A204.1 (cell line): ENCODE measurements at regions not wholly inside any gene's neighbourhood (a gene's known extent, or its start where the extent isn't known, plus 50 kb on each side); places are given as distances from the start of the nearest gene placed in this dataset.

Experiments used
- FAIRE-seq: peaks from 2 replicates; lab custom pipeline; 2012; peaks lifted over from hg19 to GRCh38; lab: Jason Lieb, UNC

DNA sequence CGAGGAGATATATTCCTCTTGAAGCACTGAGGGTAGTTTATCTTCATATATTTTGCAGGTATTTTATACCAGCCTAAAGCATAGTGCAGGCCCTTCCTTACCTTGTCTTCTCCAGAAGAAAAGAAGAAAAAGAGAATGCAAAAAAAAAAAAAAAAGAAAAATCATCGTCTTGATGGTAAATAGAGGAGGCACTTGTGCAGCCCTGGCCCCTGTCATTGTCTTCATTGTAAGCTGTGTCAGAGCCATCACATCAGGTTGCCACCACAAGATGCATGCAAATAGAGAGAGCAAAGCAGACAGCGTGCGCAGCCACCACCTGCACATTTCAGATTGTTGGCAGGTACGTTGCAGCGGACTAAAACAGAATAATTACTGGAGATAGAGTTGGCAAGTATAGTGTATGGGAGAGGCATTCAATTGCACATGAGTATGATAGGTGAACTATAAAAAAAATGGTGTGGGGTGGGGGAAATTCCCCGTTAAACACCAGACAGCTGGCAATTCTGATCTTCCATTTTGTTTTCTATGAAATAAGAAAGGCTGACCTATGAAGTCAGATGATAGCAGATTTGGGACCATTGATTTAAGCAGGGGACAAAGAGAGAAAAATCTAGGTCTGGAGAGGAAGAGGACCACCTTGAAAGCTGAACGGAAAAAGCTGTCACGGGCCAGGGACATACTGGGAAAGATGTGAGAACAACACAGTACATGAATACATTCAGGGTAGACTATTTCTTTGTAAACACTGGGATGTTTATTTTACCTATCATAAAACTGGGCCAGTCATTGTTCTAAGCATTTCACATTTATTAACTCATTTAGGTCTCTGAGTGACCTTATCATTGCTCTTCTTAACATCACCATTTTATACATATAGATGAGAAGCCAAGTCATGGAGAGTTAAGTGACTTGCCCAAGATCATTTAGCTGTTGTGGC lies 306.3 kb upstream of the SP8 start:
- no peak for FAIRE-seq

DNA sequence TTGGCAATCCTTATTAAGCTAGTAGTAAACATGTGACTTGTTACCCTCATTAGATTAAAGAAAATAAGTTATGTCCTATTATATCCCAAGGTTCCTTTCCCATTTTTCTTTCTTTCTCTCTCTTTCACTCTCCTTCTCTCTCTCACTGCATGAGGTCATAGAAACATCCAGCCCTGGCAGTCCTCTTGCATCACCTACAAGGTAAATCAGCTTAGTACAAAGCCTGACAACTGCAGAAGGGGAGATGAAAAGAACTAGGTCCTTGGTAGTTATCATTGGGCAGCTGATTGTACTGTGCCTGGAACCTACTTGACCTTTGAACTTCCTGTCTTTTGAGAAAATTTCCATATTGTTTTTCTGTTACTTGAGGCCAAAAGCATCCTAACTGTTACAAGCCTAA lies 307.9 kb upstream of the SP8 start:
- FAIRE-seq: no peak

GRCh38 chr7:21099432-21099831 lies 312.7 kb upstream of the SP8 start:
- no peak for FAIRE-seq

DNA sequence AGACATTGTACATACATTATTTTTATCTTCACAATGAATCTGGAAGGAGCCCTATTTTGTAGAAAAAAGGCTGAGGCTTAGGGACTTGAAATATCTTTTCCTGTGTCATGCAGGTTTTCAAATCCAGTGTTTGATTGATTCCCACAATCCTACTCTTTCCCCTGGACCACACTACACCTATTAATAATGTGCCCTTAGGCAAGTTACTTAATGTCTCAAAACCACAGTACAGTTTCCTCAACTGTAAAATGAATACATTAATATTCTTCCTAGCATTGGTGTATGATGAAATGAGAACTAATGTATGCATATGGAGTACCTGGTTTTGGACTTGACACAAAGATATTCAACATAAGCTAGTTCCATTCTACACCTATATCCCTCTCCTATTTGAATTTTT lies 313.3 kb upstream of the SP8 start:
- FAIRE-seq: no peak

DNA sequence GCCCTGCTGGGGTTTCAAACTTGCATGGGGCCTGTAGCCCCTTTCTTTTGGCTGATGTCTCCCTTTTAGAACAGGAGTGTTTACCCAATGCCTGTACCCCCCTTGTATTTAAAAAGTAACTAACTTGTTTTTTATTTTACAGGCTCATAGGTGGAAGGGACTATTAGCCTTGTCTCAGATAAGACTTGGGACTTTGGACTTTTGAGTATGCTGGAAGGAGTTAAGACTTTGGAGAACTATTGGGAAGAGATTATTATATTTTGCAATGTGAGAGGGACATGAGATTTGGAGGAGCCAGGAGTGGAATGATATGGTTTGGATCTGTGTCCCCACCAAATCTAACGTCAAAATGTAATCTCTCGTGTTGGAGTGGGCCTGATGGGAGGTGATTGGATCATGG lies 314.9 kb upstream of the SP8 start:
- FAIRE-seq: no peak

DNA sequence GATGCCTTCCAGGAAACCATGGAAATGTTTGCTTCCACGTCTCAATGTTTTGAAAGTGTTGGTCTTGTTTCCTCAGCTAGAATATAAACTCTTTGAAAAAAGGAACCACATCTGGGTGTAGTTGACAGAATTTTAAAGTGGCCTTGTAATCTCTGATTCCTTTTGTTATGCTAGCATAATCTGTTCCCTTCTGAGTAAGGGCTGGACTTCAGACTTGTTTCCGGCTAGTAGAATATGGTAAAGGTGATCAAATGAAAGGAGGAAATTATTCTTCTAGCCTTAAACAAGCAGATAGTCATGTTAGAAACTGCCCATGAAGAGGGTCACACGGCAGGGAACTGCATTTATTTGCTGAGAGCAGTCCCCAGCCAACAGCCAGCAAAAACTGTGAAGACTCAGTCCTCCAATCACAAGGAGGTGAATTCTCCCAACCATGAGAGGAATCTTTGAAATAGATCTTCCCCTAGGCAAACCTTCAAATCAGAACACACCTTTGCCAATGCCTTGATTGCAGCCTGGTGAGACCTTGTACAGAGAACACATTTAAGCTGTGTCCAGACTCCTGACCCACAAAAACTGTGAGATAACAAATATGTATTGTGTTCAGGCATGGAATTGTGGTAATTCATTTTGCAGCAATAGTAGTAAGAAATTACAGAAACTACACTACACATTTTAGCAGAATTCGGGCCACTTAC lies 316.9 kb upstream of the SP8 start:
- FAIRE-seq: no peak

GRCh38 chr7:21104124-21104500 lies 317.4 kb upstream of the SP8 start:
- FAIRE-seq: no peak

DNA sequence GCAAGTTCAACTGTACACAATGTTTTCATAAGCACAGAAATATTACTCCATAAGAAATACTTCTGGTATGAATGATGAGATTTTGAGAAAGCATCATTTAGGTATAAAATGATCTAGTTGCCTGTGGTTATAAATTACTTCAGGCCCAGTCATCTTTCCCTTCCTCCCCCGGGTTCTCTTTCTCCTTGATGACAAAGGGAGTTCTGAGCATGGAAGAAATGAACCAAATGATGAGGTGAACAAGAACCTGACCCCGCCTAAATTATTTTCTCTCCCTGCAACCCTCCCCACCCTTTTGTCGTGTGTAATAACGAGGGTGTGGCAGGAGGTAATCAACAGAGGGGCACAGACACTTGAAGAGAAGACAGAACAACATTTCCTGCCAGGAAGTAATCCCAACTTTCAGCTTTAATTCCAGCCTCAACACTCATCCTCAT lies 319.6 kb upstream of the SP8 start:
- no peak for FAIRE-seq

DNA sequence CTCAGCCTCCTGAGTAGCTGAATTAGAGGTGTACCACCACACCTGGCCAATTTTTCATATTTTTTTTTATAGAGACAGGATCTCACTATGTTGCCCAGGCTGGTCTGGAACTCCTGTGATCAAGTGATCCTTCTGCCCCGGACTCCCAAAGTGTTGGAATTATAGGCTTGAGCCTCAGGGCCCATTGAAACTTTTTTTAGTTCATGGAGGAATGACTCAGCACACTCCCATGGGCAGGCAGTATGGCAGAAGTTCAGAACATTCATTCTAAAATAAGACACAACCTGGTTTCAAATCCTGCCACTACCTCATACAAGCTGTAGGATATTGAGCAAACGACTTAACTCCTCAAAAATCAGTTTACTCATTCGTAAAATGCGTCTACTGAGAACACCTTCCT lies 320.4 kb upstream of the SP8 start:
- FAIRE-seq: no peak

GRCh38 chr7:21108182-21108581 lies 319.7 kb upstream of the SP4 start:
- no peak for FAIRE-seq

DNA sequence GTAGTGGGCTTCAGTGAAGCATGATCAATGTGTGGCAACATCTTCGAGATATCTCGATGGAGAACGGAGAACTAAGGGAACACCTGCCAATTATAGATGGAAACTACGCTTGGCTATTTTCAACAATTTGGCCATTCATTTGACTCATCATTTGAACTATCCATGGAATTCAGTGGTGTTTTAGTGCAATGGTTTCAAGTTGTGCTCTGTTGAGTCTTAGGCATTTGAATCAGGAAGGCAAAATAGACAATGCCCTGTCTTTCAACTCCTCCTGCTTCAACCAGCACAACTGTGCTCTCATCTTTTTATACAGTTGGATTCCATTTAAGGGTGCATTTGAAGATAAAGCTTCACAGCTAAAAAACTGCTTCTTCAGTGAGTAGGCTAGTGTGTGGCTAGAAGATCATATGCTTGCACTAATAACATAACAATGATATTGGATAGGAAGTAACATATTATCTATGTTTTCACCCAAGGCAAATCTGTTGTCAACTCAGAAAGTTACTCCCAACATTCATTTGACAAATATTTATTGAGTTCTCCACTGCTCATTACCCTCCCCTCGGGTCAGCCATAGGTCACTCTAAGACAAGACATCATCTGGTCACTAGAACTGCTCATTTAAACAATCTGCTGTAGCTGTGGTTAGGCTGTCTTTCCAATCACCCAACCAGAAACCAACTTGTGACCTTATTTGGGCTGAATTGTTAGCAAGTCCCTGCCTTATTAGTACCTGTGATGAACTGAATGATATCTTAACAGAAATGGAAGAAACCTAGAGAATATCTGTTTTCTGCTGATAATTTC lies 314.1 kb upstream of the SP4 start:
- no peak for FAIRE-seq

- FAIRE-seq: no peak
Observed at GRCh38 chr7:21123586-21123985, 304.3 kb upstream of the SP4 start.

DNA sequence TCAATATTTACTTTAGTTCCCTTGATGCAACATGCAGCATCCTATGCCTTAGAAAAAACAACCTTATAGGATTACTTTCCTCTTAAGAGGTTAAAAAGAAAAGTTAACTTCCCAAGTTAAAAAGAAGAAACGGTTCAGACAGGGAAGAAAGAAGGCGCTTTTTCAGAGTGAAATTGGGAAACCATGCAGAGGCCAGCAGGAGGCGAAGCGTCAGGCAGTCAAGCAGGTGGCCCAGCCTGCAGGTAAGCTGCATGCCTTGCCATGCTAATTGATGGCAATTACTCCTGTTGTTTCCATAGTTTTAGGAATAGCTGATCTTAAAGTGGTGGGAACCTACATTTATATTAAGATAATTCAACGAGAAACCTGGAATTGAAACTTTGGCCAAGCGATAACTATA lies 302.6 kb upstream of the SP4 start:
- no peak for FAIRE-seq

- no peak for FAIRE-seq
Observed at GRCh38 chr7:21128062-21128817, 299.6 kb upstream of the SP4 start.

DNA sequence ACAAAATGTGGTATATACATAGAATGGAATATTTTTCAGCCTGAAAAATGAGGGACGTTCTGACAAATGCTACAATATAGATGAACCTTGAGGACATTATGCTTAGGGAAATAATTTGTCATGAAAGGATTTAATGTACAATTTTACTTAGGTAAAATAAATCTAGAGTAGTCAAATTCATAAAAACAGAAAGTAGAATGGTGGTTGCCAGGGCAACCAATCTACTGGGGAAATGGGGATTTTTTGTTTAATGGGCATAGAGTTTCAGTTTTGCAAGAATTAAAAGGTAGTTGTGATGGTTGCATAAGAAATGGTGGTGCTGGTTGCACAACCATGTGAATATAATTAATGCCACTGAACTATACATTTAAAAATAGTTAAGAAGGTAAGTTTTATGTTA lies 296.0 kb upstream of the SP4 start:
- FAIRE-seq: no peak

DNA sequence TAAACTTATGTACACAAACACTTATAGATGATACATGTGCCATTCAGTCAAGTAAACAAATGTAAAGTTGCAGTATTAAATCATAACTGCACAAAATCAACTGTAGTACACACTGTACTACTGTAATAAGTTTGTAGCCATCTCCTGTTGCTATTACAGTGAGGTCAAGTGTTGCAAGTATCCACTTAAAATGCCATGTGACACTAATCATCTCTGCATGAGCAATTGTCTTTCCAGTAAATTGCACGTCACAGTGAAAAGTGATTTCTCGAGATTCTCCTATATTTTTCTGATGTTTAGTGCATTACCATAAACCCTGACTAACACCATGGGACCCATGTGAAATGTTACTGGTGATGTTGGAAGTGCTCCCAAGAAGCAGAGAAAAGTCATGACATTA lies 293.3 kb upstream of the SP4 start:
- FAIRE-seq: no peak

- FAIRE-seq: no peak
Observed at GRCh38 chr7:21135437-21135836, 292.4 kb upstream of the SP4 start.

GRCh38 chr7:21137640-21138039 lies 290.2 kb upstream of the SP4 start:
- no peak for FAIRE-seq

DNA sequence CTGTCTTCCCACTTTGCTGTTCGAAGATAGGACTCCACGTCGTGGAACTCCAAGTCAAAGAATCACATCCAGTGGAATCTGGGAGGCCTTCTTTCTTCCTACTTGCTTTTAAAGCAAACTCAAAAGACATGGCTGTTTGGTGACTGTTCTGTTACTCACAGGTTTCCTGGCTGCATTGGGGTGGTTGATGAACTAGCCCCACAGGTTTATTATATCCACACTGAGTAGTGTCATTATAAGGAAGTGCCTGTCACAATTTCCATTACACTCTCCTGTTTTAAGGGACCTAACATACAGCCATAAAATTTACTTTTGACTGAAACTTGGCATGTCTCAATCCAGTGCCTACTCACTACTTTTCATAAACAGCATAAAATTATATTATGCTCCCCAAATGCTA lies 287.3 kb upstream of the SP4 start:
- no peak for FAIRE-seq

DNA sequence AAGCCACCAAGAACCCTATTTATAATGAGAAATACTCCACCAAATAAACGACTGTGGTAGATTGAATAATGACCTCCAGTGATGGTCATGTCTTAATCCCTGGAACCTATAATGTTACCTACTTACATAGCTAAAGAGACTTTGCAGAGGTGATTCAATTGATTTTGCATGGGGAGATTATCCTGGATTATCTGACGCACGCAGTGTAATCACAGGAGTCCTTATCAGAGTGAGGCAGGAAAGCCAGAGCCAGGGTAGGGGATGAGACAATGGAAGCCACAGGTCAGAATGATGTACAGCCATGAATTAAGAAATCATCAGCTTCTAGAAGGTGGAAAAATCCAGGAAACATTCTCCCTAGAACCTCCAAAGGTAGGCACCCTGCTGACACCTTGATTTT lies 286.4 kb upstream of the SP4 start:
- FAIRE-seq: no peak

DNA sequence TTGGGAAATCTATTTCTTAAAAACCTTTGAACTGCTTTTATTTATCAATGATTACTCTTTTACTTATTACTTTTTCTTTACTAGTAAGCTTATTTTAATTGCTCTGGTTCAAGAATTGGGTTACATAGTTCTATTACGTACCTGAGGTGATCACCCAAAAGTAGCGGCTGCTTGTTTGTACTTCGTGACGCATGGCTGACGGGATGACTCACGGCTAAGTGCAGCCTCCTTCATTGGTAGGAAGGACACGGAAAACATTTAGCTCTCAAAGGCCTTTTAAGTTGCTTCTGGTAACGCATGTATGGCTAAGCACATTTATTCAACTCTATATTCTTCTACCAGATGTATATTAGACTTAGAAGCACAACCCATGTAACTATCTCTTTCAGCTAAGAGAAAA lies 285.8 kb upstream of the SP4 start:
- no peak for FAIRE-seq
